ENCODE measurements at regions not wholly inside any gene's neighbourhood (a gene's known extent, or its start where the extent isn't known, plus 50 kb on each side); places are given as distances from the start of the nearest gene placed in this dataset.

DNA sequence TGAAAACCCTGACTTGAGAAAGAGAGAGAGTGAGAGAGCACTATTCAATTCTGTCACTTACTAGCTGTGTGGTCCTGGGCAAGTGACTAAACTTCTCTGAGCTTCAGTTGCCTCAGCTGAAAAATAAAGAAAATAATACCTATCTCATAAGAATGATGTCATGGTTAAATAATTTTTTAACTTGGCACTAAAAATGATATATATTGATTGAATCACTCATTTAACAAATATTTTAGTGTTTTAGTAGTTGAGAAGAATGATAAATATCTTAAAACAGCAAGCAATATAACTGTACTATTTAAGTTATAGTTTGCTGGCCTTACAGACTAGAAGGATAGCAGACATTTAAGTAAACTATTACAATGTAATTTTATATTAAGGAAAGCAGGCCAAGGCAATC, 764.2 kb downstream of the DIAPH3 start (continued):
- TF ChIP-seq, protein P1, sequence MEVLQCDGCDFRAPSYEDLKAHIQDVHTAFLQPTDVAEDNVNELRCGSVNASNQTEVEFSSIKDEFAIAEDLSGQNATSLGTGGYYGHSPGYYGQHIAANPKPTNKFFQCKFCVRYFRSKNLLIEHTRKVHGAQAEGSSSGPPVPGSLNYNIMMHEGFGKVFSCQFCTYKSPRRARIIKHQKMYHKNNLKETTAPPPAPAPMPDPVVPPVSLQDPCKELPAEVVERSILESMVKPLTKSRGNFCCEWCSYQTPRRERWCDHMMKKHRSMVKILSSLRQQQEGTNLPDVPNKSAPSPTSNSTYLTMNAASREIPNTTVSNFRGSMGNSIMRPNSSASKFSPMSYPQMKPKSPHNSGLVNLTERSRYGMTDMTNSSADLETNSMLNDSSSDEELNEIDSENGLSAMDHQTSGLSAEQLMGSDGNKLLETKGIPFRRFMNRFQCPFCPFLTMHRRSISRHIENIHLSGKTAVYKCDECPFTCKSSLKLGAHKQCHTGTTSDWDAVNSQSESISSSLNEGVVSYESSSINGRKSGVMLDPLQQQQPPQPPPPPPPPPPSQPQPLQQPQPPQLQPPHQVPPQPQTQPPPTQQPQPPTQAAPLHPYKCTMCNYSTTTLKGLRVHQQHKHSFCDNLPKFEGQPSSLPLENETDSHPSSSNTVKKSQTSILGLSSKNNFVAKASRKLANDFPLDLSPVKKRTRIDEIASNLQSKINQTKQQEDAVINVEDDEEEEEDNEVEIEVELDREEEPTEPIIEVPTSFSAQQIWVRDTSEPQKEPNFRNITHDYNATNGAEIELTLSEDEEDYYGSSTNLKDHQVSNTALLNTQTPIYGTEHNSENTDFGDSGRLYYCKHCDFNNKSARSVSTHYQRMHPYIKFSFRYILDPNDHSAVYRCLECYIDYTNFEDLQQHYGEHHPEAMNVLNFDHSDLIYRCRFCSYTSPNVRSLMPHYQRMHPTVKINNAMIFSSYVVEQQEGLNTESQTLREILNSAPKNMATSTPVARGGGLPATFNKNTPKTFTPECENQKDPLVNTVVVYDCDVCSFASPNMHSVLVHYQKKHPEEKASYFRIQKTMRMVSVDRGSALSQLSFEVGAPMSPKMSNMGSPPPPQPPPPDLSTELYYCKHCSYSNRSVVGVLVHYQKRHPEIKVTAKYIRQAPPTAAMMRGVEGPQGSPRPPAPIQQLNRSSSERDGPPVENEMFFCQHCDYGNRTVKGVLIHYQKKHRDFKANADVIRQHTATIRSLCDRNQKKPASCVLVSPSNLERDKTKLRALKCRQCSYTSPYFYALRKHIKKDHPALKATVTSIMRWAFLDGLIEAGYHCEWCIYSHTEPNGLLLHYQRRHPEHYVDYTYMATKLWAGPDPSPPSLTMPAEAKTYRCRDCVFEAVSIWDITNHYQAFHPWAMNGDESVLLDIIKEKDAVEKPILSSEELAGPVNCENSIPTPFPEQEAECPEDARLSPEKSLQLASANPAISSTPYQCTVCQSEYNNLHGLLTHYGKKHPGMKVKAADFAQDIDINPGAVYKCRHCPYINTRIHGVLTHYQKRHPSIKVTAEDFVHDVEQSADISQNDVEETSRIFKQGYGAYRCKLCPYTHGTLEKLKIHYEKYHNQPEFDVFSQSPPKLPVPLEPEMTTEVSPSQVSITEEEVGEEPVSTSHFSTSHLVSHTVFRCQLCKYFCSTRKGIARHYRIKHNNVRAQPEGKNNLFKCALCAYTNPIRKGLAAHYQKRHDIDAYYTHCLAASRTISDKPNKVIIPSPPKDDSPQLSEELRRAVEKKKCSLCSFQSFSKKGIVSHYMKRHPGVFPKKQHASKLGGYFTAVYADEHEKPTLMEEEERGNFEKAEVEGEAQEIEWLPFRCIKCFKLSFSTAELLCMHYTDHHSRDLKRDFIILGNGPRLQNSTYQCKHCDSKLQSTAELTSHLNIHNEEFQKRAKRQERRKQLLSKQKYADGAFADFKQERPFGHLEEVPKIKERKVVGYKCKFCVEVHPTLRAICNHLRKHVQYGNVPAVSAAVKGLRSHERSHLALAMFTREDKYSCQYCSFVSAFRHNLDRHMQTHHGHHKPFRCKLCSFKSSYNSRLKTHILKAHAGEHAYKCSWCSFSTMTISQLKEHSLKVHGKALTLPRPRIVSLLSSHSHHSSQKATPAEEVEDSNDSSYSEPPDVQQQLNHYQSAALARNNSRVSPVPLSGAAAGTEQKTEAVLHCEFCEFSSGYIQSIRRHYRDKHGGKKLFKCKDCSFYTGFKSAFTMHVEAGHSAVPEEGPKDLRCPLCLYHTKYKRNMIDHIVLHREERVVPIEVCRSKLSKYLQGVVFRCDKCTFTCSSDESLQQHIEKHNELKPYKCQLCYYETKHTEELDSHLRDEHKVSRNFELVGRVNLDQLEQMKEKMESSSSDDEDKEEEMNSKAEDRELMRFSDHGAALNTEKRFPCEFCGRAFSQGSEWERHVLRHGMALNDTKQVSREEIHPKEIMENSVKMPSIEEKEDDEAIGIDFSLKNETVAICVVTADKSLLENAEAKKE (CRISPR knock-in tag; IDR thresholded peaks at IDR 0.05), result no peak
- no peak for TF ChIP-seq CTCF (conservative IDR thresholded peaks at IDR 0.05; ENCODE audit: low read depth in 2 of 2)

DNA sequence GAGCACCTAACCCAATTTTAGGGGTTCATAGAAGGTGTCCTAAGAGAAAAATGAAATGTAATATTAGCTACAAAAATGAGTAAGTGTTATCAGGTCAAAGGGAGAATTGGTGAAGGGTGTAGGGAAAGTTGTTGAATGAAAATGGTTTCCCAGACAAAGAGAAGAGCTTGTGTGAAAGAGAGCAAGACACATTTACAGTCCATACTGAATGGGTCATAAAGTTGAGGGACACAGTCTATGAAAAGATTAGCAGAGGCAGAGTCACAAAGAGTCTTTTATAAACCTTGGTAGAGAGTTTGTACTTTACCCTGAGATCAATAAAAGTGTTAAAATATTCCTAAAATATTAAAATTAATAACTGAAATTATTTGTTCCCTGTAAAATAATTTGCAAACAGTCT, 759.4 kb downstream of the DIAPH3 start:
- H3K79me2 ChIP-seq (replicated peaks; ENCODE audit: insufficient read depth), result no peaks in the 10 kb centered on the region
- no peak overlapping the region for H3K27ac Mint-ChIP-seq
- H3K9me3 Mint-ChIP-seq, result peaks cover 41% of the 10 kb centered on the region
- peaks cover 43% of the 10 kb centered on the region for H3K36me3 Mint-ChIP-seq (ENCODE audit: low read depth)
- ATAC-seq, result no peak
- peaks cover 20% of the 10 kb centered on the region for H3K4me1 ChIP-seq (ENCODE audit: insufficient read depth)
- H3K4me3 Mint-ChIP-seq, result no peak overlapping the region
- no peaks in the 10 kb centered on the region for H3K27me3 Mint-ChIP-seq (ENCODE audit: insufficient read depth, low read depth, poor library complexity)
- H3K9me2 ChIP-seq (ENCODE audit: insufficient read depth), result peaks cover 10% of the 10 kb centered on the region; the same call in 1 of the 2 replicates
- H3K4me1 Mint-ChIP-seq, result peaks cover 22% of the 10 kb centered on the region
- H3K27ac ChIP-seq (ENCODE audit: low read depth), result no peak overlapping the region
- H3K27me3 ChIP-seq (ENCODE audit: insufficient read depth), result no peaks in the 10 kb centered on the region
- H4K20me1 ChIP-seq (replicated peaks; ENCODE audit: insufficient read depth), result no peaks in the 10 kb centered on the region
- H3K4me2 ChIP-seq, result no peak overlapping the region
- peaks cover 4% of the 10 kb centered on the region; the same call in 1 of the 2 replicates for H3K36me3 ChIP-seq (ENCODE audit: insufficient read depth)
- no peaks in the 10 kb centered on the region for H3F3A ChIP-seq (replicated peaks; ENCODE audit: low read depth)
- H2AFZ ChIP-seq, result no peak overlapping the region
- no peak for DNase-seq (ENCODE audit: low spot score)
- H3K4me3 ChIP-seq, result no peak overlapping the region
- no peak for TF ChIP-seq ZNF114 (CRISPR knock-in tag; IDR thresholded peaks at IDR 0.05)
- no peak for TF ChIP-seq NANOG (IDR thresholded peaks at IDR 0.05; ENCODE audit: borderline replicate concordance)
- TF ChIP-seq ZNF331 (CRISPR knock-in tag; IDR thresholded peaks at IDR 0.05; ENCODE audit: low read depth), result no peak
- no peak for TF ChIP-seq CREB1 (CRISPR knock-in tag; IDR thresholded peaks at IDR 0.05; ENCODE audit: low read depth)
- no peak for TF ChIP-seq EZH2phosphoT487 (IDR thresholded peaks at IDR 0.05; ENCODE audit: unreplicated experiment)
- no peak for TF ChIP-seq REST (IDR thresholded peaks at IDR 0.05; ENCODE audit: unreplicated experiment)
- TF ChIP-seq EZH2 (IDR thresholded peaks at IDR 0.05; ENCODE audit: low read depth, unreplicated experiment), result no peak
- TF ChIP-seq STAT1 (IDR thresholded peaks at IDR 0.05; ENCODE audit: unreplicated experiment), result no peak
- TF ChIP-seq CTCF (conservative IDR thresholded peaks at IDR 0.05; ENCODE audit: low read depth in 2 of 2), result no peak

Data from GM23338 (cell line).